GM23338 (cell line): ENCODE measurements at regions not wholly inside any gene's neighbourhood (a gene's known extent, or its start where the extent isn't known, plus 50 kb on each side); places are given as distances from the start of the nearest gene placed in this dataset.

Source experiments
- ATAC-seq: fragments of 200-7000 bp; cut with Tn5 transposase; 3 replicates; pipeline ENCODE4 v1.9.1; 2020
- DNase-seq: peaks from one replicate; pipeline ENCODE4 v3.0.0-alpha.2; 2015; ENCODE audit warnings: low spot score
- H2AFZ ChIP-seq: fragments of 200-600 bp; sonication (generic); 2 replicates; pipeline ENCODE4 v1.8.0; 2016; ENCODE audit warnings: antibody characterized with exemption, mild to moderate bottlenecking, moderate library complexity
- H3F3A ChIP-seq: fragments of 200-600 bp; sonication (generic); replicated peaks from 2 replicates; pipeline ENCODE4 v1.8.0; 2017; ENCODE audit warnings: antibody characterized with exemption, mixed run types, low read depth
- H3K27ac ChIP-seq: fragments of 200-600 bp; sonication (generic); 2 replicates; pipeline ENCODE4 v1.6.1; 2016; ENCODE audit warnings: low read depth
- H3K27me3 ChIP-seq: fragments of 200-600 bp; sonication (generic); 2 replicates; pipeline ENCODE4 v1.8.0; 2016; ENCODE audit warnings: mild to moderate bottlenecking, mixed run types, moderate library complexity; ENCODE audit not compliant: insufficient read depth
- H3K36me3 ChIP-seq: fragments of 200-600 bp; sonication (generic); 2 replicates; pipeline ENCODE4 v1.8.0; 2016; ENCODE audit warnings: mild to moderate bottlenecking; ENCODE audit not compliant: insufficient read depth
- H3K4me1 ChIP-seq: fragments of 200-600 bp; sonication (generic); 2 replicates; pipeline ENCODE4 v1.8.0; 2016; ENCODE audit warnings: mild to moderate bottlenecking, moderate library complexity; ENCODE audit not compliant: insufficient read depth
- H3K4me2 ChIP-seq: fragments of 200-600 bp; sonication (generic); 2 replicates; pipeline ENCODE4 v1.7.1; 2017; ENCODE audit warnings: mixed run types
- H3K4me3 ChIP-seq: fragments of 200-600 bp; sonication (generic); 2 replicates; pipeline ENCODE4 v1.6.1; 2016; ENCODE audit warnings: mixed run types
- H3K79me2 ChIP-seq: fragments of 200-600 bp; sonication (generic); replicated peaks from 2 replicates; pipeline ENCODE4 v1.8.0; 2017; ENCODE audit warnings: mild to moderate bottlenecking; ENCODE audit not compliant: insufficient read depth
- H3K9me2 ChIP-seq: fragments of 200-600 bp; sonication (generic); 2 replicates; pipeline ENCODE4 v1.8.0; 2017; ENCODE audit not compliant: insufficient read depth
- H4K20me1 ChIP-seq: fragments of 200-600 bp; sonication (generic); replicated peaks from 2 replicates; pipeline ENCODE4 v1.8.0; 2017; ENCODE audit warnings: mild to moderate bottlenecking; ENCODE audit not compliant: insufficient read depth
- H3K27ac Mint-ChIP-seq: 2 replicates; pipeline ENCODE4 v1.8.0; 2020; ENCODE audit warnings: inconsistent platforms, mild to moderate bottlenecking, moderate library complexity, mixed read lengths
- H3K27me3 Mint-ChIP-seq: 3 replicates; pipeline ENCODE4 v1.8.0; 2022; ENCODE audit warnings: low read depth, mild to moderate bottlenecking, moderate library complexity, mixed read lengths, inconsistent platforms; ENCODE audit not compliant: insufficient read depth, poor library complexity
- H3K36me3 Mint-ChIP-seq: 3 replicates; pipeline ENCODE4 v1.8.0; 2021; ENCODE audit warnings: low read depth, mild to moderate bottlenecking, inconsistent platforms, moderate library complexity, mixed read lengths
- H3K4me1 Mint-ChIP-seq: 3 replicates; pipeline ENCODE4 v1.8.0; 2020; ENCODE audit warnings: mild to moderate bottlenecking, inconsistent platforms, mixed read lengths
- H3K4me3 Mint-ChIP-seq: 3 replicates; pipeline ENCODE4 v1.8.0; 2021; ENCODE audit warnings: moderate library complexity, mild to moderate bottlenecking, inconsistent platforms, mixed read lengths
- H3K9me3 Mint-ChIP-seq: 3 replicates; pipeline ENCODE4 v1.8.0; 2020; ENCODE audit warnings: moderate library complexity, mild to moderate bottlenecking, inconsistent platforms, mixed read lengths
- CREB1 ChIP-seq: fragments of 250-450 bp; sonication (Bioruptor Pico); IDR thresholded peaks from 2 replicates; pipeline ENCODE4 v1.5.0; 2020; ENCODE audit warnings: low read depth, mild to moderate bottlenecking, moderate library complexity
- EZH2 ChIP-seq: fragments of 200-600 bp; sonication (generic); IDR thresholded peaks from one replicate; pipeline ENCODE4 v1.8.0; 2017; ENCODE audit warnings: antibody characterized with exemption, mild to moderate bottlenecking, low read depth; ENCODE audit not compliant: unreplicated experiment
- EZH2phosphoT487 ChIP-seq: fragments of 200-600 bp; sonication (generic); IDR thresholded peaks from one replicate; pipeline ENCODE4 v1.8.1; 2018; ENCODE audit warnings: antibody characterized with exemption; ENCODE audit not compliant: unreplicated experiment
- JUNB ChIP-seq: IDR thresholded peaks from one replicate; pipeline ENCODE4 v1.6.1; 2016; ENCODE audit warnings: antibody characterized with exemption; ENCODE audit not compliant: unreplicated experiment
- NANOG ChIP-seq: IDR thresholded peaks from 2 replicates; pipeline ENCODE4 v1.6.1; 2016; ENCODE audit warnings: antibody characterized with exemption, borderline replicate concordance
- POLR2AphosphoS5 ChIP-seq: IDR thresholded peaks from 2 replicates; pipeline ENCODE4 v1.6.1; 2016; ENCODE audit warnings: antibody characterized with exemption, low read depth
- STAT1 ChIP-seq: IDR thresholded peaks from one replicate; pipeline ENCODE4 v1.6.1; 2016; ENCODE audit warnings: antibody characterized with exemption; ENCODE audit not compliant: unreplicated experiment
- ZNF114 ChIP-seq: fragments of 250-450 bp; sonication (Bioruptor Pico); IDR thresholded peaks from 2 replicates; pipeline ENCODE4 v1.5.0; 2020; ENCODE audit warnings: mild to moderate bottlenecking, moderate library complexity
- ZNF331 ChIP-seq: fragments of 250-450 bp; sonication (Bioruptor Pico); IDR thresholded peaks from 2 replicates; pipeline ENCODE4 v1.5.0; 2020; ENCODE audit warnings: low read depth, mild to moderate bottlenecking, moderate library complexity
- TF ChIP-seq, protein P1 (sequence below), 2 experiments: fragments of 200-600 bp in 1 of 2; sonication (generic) in 1 of 2; conservative IDR thresholded peaks; 2 replicates each; pipeline versions ENCODE4 v1.5.1 to v1.6.1; 2016 to 2017; ENCODE audit warnings: antibody characterized with exemption in 2 of 2, low read depth in 2 of 2, mild to moderate bottlenecking in 2 of 2, moderate library complexity in 1 of 2
- TF ChIP-seq, protein P2 (sequence below): fragments of 250-450 bp; sonication (Bioruptor Pico); IDR thresholded peaks from 2 replicates; pipeline ENCODE4 v1.5.0; 2020; ENCODE audit warnings: mild to moderate bottlenecking, moderate library complexity
- TF ChIP-seq, protein P3 (sequence below): IDR thresholded peaks from 2 replicates; pipeline ENCODE4 v1.6.1; 2016; ENCODE audit warnings: antibody characterized with exemption
- TF ChIP-seq, protein P4 (sequence below): IDR thresholded peaks from one replicate; pipeline ENCODE4 v1.6.1; 2018; ENCODE audit warnings: antibody characterized with exemption; ENCODE audit not compliant: unreplicated experiment

DNA sequence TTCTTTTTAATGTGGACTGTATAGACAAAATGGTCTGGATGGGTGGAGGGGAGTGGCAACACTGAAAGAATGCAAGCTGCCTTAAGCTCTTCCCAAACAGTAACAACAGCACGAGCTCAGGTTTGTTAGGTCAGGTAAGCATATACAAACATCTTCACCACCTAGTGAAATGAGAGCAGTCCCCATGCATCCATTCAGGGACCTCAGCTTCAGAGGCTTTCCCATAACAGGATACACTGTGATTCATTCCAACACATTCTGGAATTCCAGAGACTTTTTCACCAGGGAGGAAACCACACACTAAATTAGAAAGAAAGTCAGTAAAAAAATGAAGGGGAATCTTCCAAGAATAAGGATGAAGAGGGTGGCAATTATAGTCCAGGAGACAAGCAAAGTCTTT lies 50.4 kb upstream of the BZW1 start:
- Histone ChIP-seq H3K4me3 (no peak overlapping the region), H3F3A (no peaks in the 10 kb centered on the region), H3K27ac (no peak overlapping the region), H2AFZ (peak overlapping the region; percentile 19; the same call in 1 of the 2 replicates), H3K79me2 (no peaks in the 10 kb centered on the region), H3K9me2 (no peaks in the 10 kb centered on the region), H3K4me1 (peaks cover 3% of the 10 kb centered on the region; the same call in 1 of the 2 replicates), H3K27me3 (no peaks in the 10 kb centered on the region), H3K4me2 (no peak overlapping the region), H4K20me1 (no peaks in the 10 kb centered on the region; the same call in 1 of the 2 replicates), H3K36me3 (no peaks in the 10 kb centered on the region)
- H3K27ac Mint-ChIP-seq = no peak overlapping the region
- TF ChIP-seq STAT1 (no peak), ZNF114 (no peak), ZNF331 (no peak), NANOG (no peak), JUNB (no peak), EZH2phosphoT487 (no peak), EZH2 (no peak), POLR2AphosphoS5 (no peak), CREB1 (CRISPR knock-in tag) (no peak)
- TF ChIP-seq, protein P1, sequence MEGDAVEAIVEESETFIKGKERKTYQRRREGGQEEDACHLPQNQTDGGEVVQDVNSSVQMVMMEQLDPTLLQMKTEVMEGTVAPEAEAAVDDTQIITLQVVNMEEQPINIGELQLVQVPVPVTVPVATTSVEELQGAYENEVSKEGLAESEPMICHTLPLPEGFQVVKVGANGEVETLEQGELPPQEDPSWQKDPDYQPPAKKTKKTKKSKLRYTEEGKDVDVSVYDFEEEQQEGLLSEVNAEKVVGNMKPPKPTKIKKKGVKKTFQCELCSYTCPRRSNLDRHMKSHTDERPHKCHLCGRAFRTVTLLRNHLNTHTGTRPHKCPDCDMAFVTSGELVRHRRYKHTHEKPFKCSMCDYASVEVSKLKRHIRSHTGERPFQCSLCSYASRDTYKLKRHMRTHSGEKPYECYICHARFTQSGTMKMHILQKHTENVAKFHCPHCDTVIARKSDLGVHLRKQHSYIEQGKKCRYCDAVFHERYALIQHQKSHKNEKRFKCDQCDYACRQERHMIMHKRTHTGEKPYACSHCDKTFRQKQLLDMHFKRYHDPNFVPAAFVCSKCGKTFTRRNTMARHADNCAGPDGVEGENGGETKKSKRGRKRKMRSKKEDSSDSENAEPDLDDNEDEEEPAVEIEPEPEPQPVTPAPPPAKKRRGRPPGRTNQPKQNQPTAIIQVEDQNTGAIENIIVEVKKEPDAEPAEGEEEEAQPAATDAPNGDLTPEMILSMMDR (conservative IDR thresholded peaks at IDR 0.05; ENCODE audit: low read depth in 2 of 2) = no peak
- TF ChIP-seq, protein P2, sequence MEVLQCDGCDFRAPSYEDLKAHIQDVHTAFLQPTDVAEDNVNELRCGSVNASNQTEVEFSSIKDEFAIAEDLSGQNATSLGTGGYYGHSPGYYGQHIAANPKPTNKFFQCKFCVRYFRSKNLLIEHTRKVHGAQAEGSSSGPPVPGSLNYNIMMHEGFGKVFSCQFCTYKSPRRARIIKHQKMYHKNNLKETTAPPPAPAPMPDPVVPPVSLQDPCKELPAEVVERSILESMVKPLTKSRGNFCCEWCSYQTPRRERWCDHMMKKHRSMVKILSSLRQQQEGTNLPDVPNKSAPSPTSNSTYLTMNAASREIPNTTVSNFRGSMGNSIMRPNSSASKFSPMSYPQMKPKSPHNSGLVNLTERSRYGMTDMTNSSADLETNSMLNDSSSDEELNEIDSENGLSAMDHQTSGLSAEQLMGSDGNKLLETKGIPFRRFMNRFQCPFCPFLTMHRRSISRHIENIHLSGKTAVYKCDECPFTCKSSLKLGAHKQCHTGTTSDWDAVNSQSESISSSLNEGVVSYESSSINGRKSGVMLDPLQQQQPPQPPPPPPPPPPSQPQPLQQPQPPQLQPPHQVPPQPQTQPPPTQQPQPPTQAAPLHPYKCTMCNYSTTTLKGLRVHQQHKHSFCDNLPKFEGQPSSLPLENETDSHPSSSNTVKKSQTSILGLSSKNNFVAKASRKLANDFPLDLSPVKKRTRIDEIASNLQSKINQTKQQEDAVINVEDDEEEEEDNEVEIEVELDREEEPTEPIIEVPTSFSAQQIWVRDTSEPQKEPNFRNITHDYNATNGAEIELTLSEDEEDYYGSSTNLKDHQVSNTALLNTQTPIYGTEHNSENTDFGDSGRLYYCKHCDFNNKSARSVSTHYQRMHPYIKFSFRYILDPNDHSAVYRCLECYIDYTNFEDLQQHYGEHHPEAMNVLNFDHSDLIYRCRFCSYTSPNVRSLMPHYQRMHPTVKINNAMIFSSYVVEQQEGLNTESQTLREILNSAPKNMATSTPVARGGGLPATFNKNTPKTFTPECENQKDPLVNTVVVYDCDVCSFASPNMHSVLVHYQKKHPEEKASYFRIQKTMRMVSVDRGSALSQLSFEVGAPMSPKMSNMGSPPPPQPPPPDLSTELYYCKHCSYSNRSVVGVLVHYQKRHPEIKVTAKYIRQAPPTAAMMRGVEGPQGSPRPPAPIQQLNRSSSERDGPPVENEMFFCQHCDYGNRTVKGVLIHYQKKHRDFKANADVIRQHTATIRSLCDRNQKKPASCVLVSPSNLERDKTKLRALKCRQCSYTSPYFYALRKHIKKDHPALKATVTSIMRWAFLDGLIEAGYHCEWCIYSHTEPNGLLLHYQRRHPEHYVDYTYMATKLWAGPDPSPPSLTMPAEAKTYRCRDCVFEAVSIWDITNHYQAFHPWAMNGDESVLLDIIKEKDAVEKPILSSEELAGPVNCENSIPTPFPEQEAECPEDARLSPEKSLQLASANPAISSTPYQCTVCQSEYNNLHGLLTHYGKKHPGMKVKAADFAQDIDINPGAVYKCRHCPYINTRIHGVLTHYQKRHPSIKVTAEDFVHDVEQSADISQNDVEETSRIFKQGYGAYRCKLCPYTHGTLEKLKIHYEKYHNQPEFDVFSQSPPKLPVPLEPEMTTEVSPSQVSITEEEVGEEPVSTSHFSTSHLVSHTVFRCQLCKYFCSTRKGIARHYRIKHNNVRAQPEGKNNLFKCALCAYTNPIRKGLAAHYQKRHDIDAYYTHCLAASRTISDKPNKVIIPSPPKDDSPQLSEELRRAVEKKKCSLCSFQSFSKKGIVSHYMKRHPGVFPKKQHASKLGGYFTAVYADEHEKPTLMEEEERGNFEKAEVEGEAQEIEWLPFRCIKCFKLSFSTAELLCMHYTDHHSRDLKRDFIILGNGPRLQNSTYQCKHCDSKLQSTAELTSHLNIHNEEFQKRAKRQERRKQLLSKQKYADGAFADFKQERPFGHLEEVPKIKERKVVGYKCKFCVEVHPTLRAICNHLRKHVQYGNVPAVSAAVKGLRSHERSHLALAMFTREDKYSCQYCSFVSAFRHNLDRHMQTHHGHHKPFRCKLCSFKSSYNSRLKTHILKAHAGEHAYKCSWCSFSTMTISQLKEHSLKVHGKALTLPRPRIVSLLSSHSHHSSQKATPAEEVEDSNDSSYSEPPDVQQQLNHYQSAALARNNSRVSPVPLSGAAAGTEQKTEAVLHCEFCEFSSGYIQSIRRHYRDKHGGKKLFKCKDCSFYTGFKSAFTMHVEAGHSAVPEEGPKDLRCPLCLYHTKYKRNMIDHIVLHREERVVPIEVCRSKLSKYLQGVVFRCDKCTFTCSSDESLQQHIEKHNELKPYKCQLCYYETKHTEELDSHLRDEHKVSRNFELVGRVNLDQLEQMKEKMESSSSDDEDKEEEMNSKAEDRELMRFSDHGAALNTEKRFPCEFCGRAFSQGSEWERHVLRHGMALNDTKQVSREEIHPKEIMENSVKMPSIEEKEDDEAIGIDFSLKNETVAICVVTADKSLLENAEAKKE (CRISPR knock-in tag) = no peak
- TF ChIP-seq, protein P3, sequence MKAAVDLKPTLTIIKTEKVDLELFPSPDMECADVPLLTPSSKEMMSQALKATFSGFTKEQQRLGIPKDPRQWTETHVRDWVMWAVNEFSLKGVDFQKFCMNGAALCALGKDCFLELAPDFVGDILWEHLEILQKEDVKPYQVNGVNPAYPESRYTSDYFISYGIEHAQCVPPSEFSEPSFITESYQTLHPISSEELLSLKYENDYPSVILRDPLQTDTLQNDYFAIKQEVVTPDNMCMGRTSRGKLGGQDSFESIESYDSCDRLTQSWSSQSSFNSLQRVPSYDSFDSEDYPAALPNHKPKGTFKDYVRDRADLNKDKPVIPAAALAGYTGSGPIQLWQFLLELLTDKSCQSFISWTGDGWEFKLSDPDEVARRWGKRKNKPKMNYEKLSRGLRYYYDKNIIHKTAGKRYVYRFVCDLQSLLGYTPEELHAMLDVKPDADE = no peak
- TF ChIP-seq, protein P4, sequence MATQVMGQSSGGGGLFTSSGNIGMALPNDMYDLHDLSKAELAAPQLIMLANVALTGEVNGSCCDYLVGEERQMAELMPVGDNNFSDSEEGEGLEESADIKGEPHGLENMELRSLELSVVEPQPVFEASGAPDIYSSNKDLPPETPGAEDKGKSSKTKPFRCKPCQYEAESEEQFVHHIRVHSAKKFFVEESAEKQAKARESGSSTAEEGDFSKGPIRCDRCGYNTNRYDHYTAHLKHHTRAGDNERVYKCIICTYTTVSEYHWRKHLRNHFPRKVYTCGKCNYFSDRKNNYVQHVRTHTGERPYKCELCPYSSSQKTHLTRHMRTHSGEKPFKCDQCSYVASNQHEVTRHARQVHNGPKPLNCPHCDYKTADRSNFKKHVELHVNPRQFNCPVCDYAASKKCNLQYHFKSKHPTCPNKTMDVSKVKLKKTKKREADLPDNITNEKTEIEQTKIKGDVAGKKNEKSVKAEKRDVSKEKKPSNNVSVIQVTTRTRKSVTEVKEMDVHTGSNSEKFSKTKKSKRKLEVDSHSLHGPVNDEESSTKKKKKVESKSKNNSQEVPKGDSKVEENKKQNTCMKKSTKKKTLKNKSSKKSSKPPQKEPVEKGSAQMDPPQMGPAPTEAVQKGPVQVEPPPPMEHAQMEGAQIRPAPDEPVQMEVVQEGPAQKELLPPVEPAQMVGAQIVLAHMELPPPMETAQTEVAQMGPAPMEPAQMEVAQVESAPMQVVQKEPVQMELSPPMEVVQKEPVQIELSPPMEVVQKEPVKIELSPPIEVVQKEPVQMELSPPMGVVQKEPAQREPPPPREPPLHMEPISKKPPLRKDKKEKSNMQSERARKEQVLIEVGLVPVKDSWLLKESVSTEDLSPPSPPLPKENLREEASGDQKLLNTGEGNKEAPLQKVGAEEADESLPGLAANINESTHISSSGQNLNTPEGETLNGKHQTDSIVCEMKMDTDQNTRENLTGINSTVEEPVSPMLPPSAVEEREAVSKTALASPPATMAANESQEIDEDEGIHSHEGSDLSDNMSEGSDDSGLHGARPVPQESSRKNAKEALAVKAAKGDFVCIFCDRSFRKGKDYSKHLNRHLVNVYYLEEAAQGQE = no peak
- no peaks in the 10 kb centered on the region for H3K9me3 Mint-ChIP-seq
- H3K4me1 Mint-ChIP-seq = peaks cover 6% of the 10 kb centered on the region; the same call in 1 of the 3 replicates
- ATAC-seq = peak; percentile 40; the same call in 1 of the 3 replicates
- peaks cover 1% of the 10 kb centered on the region for H3K27me3 Mint-ChIP-seq
- H3K4me3 Mint-ChIP-seq = no peak overlapping the region
- DNase-seq = no peak
- H3K36me3 Mint-ChIP-seq = no peaks in the 10 kb centered on the region
